ENCODE measurements at regions not wholly inside any gene's neighbourhood (a gene's known extent, or its start where the extent isn't known, plus 50 kb on each side); places are given as distances from the start of the nearest gene placed in this dataset.

GRCh38 chr10:89837165-89838043 lies 136.0 kb downstream of the KIF20B start:
- Histone ChIP-seq H3K9me3 (replicated peaks in 1 of 3) (no peaks in the 10 kb centered on the region), H3K27ac (peak overlapping the region in 2 of 5 donors; percentile 36 to 45), H3K4me1 (replicated peaks in 1 of 2) (no peaks in the 10 kb centered on the region), H3K27me3 (no peaks in the 10 kb centered on the region), H3K36me3 (replicated peaks in 1 of 2) (no peaks in the 10 kb centered on the region), H3K4me3 (peak overlapping the region in 2 of 4 donors; percentile 20 to 68)
- peak in 3 of 7 donors; percentile 11 to 53 (median 17) for DNase-seq
- TF ChIP-seq POLR2A (IDR thresholded peaks at IDR 0.05), result no peak
- TF ChIP-seq, protein P1, sequence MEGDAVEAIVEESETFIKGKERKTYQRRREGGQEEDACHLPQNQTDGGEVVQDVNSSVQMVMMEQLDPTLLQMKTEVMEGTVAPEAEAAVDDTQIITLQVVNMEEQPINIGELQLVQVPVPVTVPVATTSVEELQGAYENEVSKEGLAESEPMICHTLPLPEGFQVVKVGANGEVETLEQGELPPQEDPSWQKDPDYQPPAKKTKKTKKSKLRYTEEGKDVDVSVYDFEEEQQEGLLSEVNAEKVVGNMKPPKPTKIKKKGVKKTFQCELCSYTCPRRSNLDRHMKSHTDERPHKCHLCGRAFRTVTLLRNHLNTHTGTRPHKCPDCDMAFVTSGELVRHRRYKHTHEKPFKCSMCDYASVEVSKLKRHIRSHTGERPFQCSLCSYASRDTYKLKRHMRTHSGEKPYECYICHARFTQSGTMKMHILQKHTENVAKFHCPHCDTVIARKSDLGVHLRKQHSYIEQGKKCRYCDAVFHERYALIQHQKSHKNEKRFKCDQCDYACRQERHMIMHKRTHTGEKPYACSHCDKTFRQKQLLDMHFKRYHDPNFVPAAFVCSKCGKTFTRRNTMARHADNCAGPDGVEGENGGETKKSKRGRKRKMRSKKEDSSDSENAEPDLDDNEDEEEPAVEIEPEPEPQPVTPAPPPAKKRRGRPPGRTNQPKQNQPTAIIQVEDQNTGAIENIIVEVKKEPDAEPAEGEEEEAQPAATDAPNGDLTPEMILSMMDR (IDR thresholded peaks at IDR 0.05), result no peak
- intact Hi-C loops (cut with DNase I), result no loop called here
- 7 to 20% (median 12%) methylated on average over 25 to 65 of the region's 65 CpGs for WGBS, 4 donors

GRCh38 chr10:89838044-89838615 lies 136.7 kb downstream of the KIF20B start:
- Histone ChIP-seq H3K4me3 (peak overlapping the region in 2 of 4 donors; percentile 20 to 68), H3K27me3 (no peaks in the 10 kb centered on the region), H3K27ac (peak overlapping the region in 1 of 5 donors; percentile 45), H3K9me3 (replicated peaks in 1 of 3) (no peaks in the 10 kb centered on the region), H3K4me1 (replicated peaks in 1 of 2) (no peaks in the 10 kb centered on the region), H3K36me3 (replicated peaks in 1 of 2) (no peaks in the 10 kb centered on the region)
- no peak for TF ChIP-seq POLR2A (IDR thresholded peaks at IDR 0.05)
- TF ChIP-seq, protein P1 (IDR thresholded peaks at IDR 0.05), result no peak
- no peak for DNase-seq
- intact Hi-C loops (cut with DNase I), result no loop called here
- WGBS, 4 donors, result 60 to 79% (median 64%) methylated on average over 13 to 23 of the region's 23 CpGs

- Histone ChIP-seq H3K27me3 (no peaks in the 10 kb centered on the region), H3K36me3 (replicated peaks in 1 of 2) (no peaks in the 10 kb centered on the region), H3K9me3 (replicated peaks in 1 of 3) (no peaks in the 10 kb centered on the region), H3K4me3 (no peak overlapping the region), H3K27ac (no peak overlapping the region), H3K4me1 (replicated peaks in 1 of 2) (no peaks in the 10 kb centered on the region)
- WGBS, 4 donors, result 69 to 84% (median 73%) methylated on average over 2 of the region's 2 CpGs
- DNase-seq, result no peak
- TF ChIP-seq, protein P1 (IDR thresholded peaks at IDR 0.05), result no peak
- no peak for TF ChIP-seq POLR2A (IDR thresholded peaks at IDR 0.05)
- intact Hi-C loops (cut with DNase I), result no loop called here
These were observed 144.3 kb downstream of the KIF20B start for GRCh38 chr10:89845541-89846280.

- H3K4me1 ChIP-seq (replicated peaks in 1 of 2), result no peaks in the 10 kb centered on the region
- no peaks in the 10 kb centered on the region for H3K9me3 ChIP-seq (replicated peaks in 1 of 3)
- H3K27ac ChIP-seq, result no peak overlapping the region
- TF ChIP-seq, protein P1 (IDR thresholded peaks at IDR 0.05), result no peak
- H3K27me3 ChIP-seq, result no peaks in the 10 kb centered on the region
- no peak overlapping the region for H3K4me3 ChIP-seq
- H3K36me3 ChIP-seq (replicated peaks in 1 of 2), result no peaks in the 10 kb centered on the region
- intact Hi-C loops (cut with DNase I), result no loop called here
- no peak for DNase-seq
These were observed 144.9 kb downstream of the KIF20B start for GRCh38 chr10:89846281-89846630.

All from adrenal gland (tissue), 9 donors.